Gastrocnemius medialis (tissue), 4 donors: ENCODE measurements at regions not wholly inside any gene's neighbourhood (a gene's known extent, or its start where the extent isn't known, plus 50 kb on each side); places are given as distances from the start of the nearest gene placed in this dataset.
"Not testable (repeated sequence)": the region's sequence is repeated elsewhere in the genome, so short reads cannot be mapped to it uniquely, and the experiment has no call there.

Experiments
- POLR2A ChIP-seq, 2 donors: fragments of 450-650 bp; IDR thresholded peaks; one replicate each; pipeline ENCODE4 v1.6.1; 2017; ENCODE audit warnings: antibody characterized with exemption in 2 of 2, mild to moderate bottlenecking in 2 of 2, moderate library complexity in 2 of 2
- TF ChIP-seq, protein P1 (sequence below), 5 experiments: fragments of 450-650 bp in 3 of 5; fragments of 200-600 bp in 2 of 5; sonication (generic) in 2 of 5; IDR thresholded peaks in 4 of 5; conservative IDR thresholded peaks in 1 of 5; 1 replicate in 4 of 5; 2 replicates in 1 of 5; pipeline ENCODE4 v1.5.1; 2016 to 2019; ENCODE audit warnings: antibody characterized with exemption in 5 of 5, mild to moderate bottlenecking in 3 of 5, moderate library complexity in 3 of 5

DNA sequence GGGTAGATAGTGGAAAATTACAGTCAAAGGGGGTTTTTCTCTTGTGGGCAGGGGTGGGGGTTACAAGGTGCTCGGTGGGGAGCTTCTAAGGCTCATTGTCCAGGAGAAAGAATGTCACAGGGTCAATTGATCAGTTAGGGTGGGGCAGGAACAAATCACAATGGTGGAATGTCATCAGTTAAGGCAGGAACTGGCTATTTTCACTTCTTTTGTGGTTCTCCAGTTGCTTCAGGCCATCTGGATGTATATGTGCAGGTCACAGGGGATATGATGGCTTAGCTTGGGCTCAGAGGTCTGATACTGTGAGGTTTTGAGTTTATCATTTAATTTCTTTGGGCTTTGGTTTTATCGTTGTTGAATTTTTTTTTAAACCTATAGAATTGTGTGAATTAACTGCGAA, 321.4 kb downstream of the EDEM1 start:
- not testable (repeated sequence) for TF ChIP-seq POLR2A (IDR thresholded peaks at IDR 0.05)
- TF ChIP-seq, protein P1, sequence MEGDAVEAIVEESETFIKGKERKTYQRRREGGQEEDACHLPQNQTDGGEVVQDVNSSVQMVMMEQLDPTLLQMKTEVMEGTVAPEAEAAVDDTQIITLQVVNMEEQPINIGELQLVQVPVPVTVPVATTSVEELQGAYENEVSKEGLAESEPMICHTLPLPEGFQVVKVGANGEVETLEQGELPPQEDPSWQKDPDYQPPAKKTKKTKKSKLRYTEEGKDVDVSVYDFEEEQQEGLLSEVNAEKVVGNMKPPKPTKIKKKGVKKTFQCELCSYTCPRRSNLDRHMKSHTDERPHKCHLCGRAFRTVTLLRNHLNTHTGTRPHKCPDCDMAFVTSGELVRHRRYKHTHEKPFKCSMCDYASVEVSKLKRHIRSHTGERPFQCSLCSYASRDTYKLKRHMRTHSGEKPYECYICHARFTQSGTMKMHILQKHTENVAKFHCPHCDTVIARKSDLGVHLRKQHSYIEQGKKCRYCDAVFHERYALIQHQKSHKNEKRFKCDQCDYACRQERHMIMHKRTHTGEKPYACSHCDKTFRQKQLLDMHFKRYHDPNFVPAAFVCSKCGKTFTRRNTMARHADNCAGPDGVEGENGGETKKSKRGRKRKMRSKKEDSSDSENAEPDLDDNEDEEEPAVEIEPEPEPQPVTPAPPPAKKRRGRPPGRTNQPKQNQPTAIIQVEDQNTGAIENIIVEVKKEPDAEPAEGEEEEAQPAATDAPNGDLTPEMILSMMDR (IDR thresholded peaks at IDR 0.05 in 4 of 5, conservative IDR thresholded peaks at IDR 0.05 in 1 of 5): not testable (repeated sequence)
